MM.1S (cell line): ENCODE measurements at regions not wholly inside any gene's neighbourhood (a gene's known extent, or its start where the extent isn't known, plus 50 kb on each side); places are given as distances from the start of the nearest gene placed in this dataset.

Experiments
- EZH2phosphoT487 ChIP-seq: fragments of 300-600 bp; sonication (generic); IDR thresholded peaks from 2 replicates; pipeline ENCODE4 v1.6.1; 2018; ENCODE audit warnings: antibody characterized with exemption, low read length
- TF ChIP-seq, protein P1 (sequence below): fragments of 300-600 bp; sonication (generic); IDR thresholded peaks from 2 replicates; pipeline ENCODE4 v1.5.1; 2016; ENCODE audit warnings: antibody characterized with exemption, low read length, mixed read lengths

DNA sequence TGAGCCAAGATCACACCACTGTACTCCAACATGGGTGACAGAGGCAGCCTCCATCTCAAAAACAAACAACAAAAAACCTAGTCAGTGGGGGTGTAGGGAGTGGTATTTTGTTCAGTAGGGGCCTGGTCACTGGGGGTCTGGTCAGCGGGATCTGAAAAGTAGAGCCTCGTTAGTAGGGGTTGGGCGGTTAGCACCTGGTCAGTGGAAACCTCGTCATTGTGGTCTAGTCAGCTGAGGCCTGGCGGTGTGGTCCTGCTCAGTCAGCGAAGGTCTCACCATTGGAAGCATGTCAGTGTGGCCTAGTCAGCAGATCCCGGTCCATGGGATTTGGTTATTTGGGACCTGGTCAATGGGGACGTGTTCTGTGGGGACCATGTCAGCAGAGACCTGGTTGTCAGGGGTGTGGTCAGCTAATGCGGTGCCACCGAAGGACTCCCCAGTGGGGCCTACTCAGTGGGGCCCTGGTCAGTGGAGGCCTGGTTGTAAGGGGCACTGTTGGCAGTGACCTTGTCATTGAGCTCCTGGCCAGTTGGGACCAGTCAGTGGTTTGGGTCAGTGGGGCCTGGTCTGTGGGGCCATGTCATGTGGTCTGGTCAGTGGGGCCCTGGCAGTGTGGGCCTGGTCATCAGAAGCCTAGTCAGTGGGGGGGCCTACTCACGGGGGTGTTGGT is 63.0 kb upstream of the TPM4 start:
- TF ChIP-seq, protein P1, sequence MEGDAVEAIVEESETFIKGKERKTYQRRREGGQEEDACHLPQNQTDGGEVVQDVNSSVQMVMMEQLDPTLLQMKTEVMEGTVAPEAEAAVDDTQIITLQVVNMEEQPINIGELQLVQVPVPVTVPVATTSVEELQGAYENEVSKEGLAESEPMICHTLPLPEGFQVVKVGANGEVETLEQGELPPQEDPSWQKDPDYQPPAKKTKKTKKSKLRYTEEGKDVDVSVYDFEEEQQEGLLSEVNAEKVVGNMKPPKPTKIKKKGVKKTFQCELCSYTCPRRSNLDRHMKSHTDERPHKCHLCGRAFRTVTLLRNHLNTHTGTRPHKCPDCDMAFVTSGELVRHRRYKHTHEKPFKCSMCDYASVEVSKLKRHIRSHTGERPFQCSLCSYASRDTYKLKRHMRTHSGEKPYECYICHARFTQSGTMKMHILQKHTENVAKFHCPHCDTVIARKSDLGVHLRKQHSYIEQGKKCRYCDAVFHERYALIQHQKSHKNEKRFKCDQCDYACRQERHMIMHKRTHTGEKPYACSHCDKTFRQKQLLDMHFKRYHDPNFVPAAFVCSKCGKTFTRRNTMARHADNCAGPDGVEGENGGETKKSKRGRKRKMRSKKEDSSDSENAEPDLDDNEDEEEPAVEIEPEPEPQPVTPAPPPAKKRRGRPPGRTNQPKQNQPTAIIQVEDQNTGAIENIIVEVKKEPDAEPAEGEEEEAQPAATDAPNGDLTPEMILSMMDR: no peak
- TF ChIP-seq EZH2phosphoT487: no peak
